Activated naive CD4-positive, alpha-beta T cell (primary cell): ENCODE measurements at regions not wholly inside any gene's neighbourhood (a gene's known extent, or its start where the extent isn't known, plus 50 kb on each side); places are given as distances from the start of the nearest gene placed in this dataset.

Experiments used
- DNase-seq, 4 experiments: peaks; one replicate each; lab custom pipeline; 2025; lab: John Stamatoyannopoulos, UW

GRCh38 chr5:82702046-82702445 is 375.1 kb downstream of the TMEM167A start:
- no peak for DNase-seq

GRCh38 chr5:82699737-82700136 is 377.5 kb downstream of the TMEM167A start:
- DNase-seq = no peak

GRCh38 chr5:82698026-82698425 is 379.2 kb downstream of the TMEM167A start:
- DNase-seq = no peak

GRCh38 chr5:82694711-82695285 is 382.4 kb downstream of the TMEM167A start:
- DNase-seq = no peak

GRCh38 chr5:82692826-82693225 is 384.4 kb downstream of the TMEM167A start:
- DNase-seq = no peak

GRCh38 chr5:82684659-82685058 is 392.5 kb downstream of the TMEM167A start:
- no peak for DNase-seq

GRCh38 chr5:82684165-82684564 is 393.0 kb downstream of the TMEM167A start:
- DNase-seq = no peak

GRCh38 chr5:82679660-82680059 is 397.5 kb downstream of the TMEM167A start:
- DNase-seq = no peak

GRCh38 chr5:82676661-82677060 is 398.5 kb upstream of the RPS23 start:
- DNase-seq = no peak

GRCh38 chr5:82674671-82675070 is 396.5 kb upstream of the RPS23 start:
- DNase-seq = no peak

- DNase-seq = no peak
Measured at GRCh38 chr5:82673057-82673809, 395.1 kb upstream of the RPS23 start.

- DNase-seq = no peak
Measured at GRCh38 chr5:82670692-82671091, 392.5 kb upstream of the RPS23 start.

GRCh38 chr5:82669720-82670119 is 391.6 kb upstream of the RPS23 start:
- no peak for DNase-seq

- DNase-seq = no peak
Measured at GRCh38 chr5:82666312-82666711, 388.2 kb upstream of the RPS23 start.

GRCh38 chr5:82664732-82665131 is 386.6 kb upstream of the RPS23 start:
- DNase-seq = no peak

GRCh38 chr5:82663225-82663624 is 385.1 kb upstream of the RPS23 start:
- DNase-seq = no peak

GRCh38 chr5:82662340-82662739 is 384.2 kb upstream of the RPS23 start:
- no peak for DNase-seq

GRCh38 chr5:82661933-82662332 is 383.8 kb upstream of the RPS23 start:
- no peak for DNase-seq

GRCh38 chr5:82661462-82661861 is 383.3 kb upstream of the RPS23 start:
- DNase-seq = no peak

GRCh38 chr5:82659115-82659514 is 381.0 kb upstream of the RPS23 start:
- DNase-seq = no peak

- no peak for DNase-seq
Measured at GRCh38 chr5:82657033-82657699, 379.0 kb upstream of the RPS23 start.

- DNase-seq = no peak
Measured at GRCh38 chr5:82656341-82656761, 378.2 kb upstream of the RPS23 start.

GRCh38 chr5:82655078-82655477 is 376.9 kb upstream of the RPS23 start:
- DNase-seq = no peak
